ENCODE measurements at regions not wholly inside any gene's neighbourhood (a gene's known extent, or its start where the extent isn't known, plus 50 kb on each side); places are given as distances from the start of the nearest gene placed in this dataset.

DNA sequence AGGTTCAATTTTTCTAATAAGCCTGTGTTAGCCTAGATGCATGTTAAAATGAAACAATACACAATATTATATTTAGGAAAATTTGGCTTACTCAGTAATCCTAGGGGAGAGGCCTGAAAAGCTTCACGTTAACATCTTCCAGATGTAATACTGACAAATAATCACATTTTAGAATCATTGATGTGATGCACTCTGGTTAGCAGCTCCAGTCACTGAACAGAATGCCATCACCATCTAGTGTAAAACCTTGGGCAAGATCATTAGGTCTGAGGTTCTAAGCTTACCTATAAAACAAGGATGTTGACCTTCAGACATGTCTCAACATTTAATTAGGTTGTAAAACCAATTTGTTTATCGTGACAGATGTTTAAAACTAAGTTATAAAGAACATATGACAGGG is 1704.8 kb downstream of the STIM2 start:
- no peak for FAIRE-seq

DNA sequence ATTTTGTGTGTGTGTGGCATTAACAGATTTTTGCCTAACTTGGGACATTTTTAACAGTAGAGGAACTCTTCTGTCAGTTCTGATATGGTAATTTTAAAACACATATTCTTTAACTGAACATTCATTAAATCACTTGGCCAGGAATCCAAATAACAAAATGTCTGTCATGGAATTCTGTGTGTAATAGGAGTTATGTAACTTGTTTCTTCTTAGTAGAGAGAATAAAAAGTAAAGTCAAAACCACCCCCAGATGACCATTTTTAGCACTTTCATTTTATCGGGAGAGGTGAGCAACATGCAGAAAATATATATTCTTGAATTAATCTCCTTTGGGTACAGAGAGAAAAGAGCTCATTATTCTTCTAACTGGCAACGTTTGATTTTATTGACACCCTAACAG is 1740.3 kb downstream of the STIM2 start:
- Histone ChIP-seq H3K4me1 (ENCODE audit: control insufficient read depth, insufficient read depth, low read length) (no peaks in the 10 kb centered on the region), H3K36me3 (ENCODE audit: control insufficient read depth in 2 of 2, insufficient read depth in 2 of 2, low read length in 1 of 2) (no peaks in the 10 kb centered on the region), H3K79me2 (ENCODE audit: control insufficient read depth, insufficient read depth, low read length) (no peaks in the 10 kb centered on the region), H3K4me3 (no peak overlapping the region), H4K20me1 (ENCODE audit: control insufficient read depth, insufficient read depth) (no peaks in the 10 kb centered on the region), H3K27ac (ENCODE audit: control insufficient read depth, insufficient read depth) (no peak overlapping the region), H3K27me3 (replicated peaks in 1 of 2; ENCODE audit: control insufficient read depth in 2 of 2, insufficient read depth in 2 of 2, low read length in 1 of 2) (no peaks in the 10 kb centered on the region), H3K4me2 (ENCODE audit: control insufficient read depth, insufficient read depth) (no peak overlapping the region), H3K9ac (ENCODE audit: control insufficient read depth, insufficient read depth, low read length) (no peak overlapping the region), H2AFZ (ENCODE audit: control insufficient read depth, low read depth, low read length) (no peak overlapping the region), H3K9me3 (replicated peaks; ENCODE audit: control insufficient read depth, insufficient read depth, low read length) (no peaks in the 10 kb centered on the region; the same call in 2 of the 3 replicates)
- ChIA-PET POLR2A (no interaction called here), SMC1A (ENCODE audit: uncharacterized antibody, unreplicated experiment) (no interaction called here), RAD21 (ENCODE audit: unreplicated experiment) (no interaction called here), CTCF (no interaction called here)
- BruUV-seq (replicated peaks), result no TSS peak
- in situ Hi-C loops (cut with MboI) (no loop called here), intact Hi-C loops (cut with micrococcal nuclease; ENCODE audit: unreplicated experiment) (no loop called here)
- FAIRE-seq (no peak), DNase-seq (ENCODE audit: low read depth, low spot score) (no peak), ATAC-seq (no peak)
- 0% methylated on average over 2 of the region's 2 CpGs for WGBS (ENCODE audit: insufficient coverage, insufficient replicate concordance, low lambda C conversion rate, missing lambda C conversion rate)
- TF ChIP-seq, protein P1, sequence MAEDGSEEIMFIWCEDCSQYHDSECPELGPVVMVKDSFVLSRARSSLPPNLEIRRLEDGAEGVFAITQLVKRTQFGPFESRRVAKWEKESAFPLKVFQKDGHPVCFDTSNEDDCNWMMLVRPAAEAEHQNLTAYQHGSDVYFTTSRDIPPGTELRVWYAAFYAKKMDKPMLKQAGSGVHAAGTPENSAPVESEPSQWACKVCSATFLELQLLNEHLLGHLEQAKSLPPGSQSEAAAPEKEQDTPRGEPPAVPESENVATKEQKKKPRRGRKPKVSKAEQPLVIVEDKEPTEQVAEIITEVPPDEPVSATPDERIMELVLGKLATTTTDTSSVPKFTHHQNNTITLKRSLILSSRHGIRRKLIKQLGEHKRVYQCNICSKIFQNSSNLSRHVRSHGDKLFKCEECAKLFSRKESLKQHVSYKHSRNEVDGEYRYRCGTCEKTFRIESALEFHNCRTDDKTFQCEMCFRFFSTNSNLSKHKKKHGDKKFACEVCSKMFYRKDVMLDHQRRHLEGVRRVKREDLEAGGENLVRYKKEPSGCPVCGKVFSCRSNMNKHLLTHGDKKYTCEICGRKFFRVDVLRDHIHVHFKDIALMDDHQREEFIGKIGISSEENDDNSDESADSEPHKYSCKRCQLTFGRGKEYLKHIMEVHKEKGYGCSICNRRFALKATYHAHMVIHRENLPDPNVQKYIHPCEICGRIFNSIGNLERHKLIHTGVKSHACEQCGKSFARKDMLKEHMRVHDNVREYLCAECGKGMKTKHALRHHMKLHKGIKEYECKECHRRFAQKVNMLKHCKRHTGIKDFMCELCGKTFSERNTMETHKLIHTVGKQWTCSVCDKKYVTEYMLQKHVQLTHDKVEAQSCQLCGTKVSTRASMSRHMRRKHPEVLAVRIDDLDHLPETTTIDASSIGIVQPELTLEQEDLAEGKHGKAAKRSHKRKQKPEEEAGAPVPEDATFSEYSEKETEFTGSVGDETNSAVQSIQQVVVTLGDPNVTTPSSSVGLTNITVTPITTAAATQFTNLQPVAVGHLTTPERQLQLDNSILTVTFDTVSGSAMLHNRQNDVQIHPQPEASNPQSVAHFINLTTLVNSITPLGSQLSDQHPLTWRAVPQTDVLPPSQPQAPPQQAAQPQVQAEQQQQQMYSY (CRISPR knock-in tag; IDR thresholded peaks at IDR 0.05), result no peak
- no peak for TF ChIP-seq YY1 (IDR thresholded peaks at IDR 0.05; ENCODE audit: low read depth, low read length)

More for the DNA sequence above, 1704.8 kb downstream of the STIM2 start:
- Histone ChIP-seq H3K36me3 (ENCODE audit: control insufficient read depth in 2 of 2, insufficient read depth in 2 of 2, low read length in 1 of 2) (no peaks in the 10 kb centered on the region), H2AFZ (ENCODE audit: control insufficient read depth, low read depth, low read length) (no peak overlapping the region), H3K4me2 (ENCODE audit: control insufficient read depth, insufficient read depth) (no peak overlapping the region), H4K20me1 (ENCODE audit: control insufficient read depth, insufficient read depth) (no peaks in the 10 kb centered on the region), H3K9ac (ENCODE audit: control insufficient read depth, insufficient read depth, low read length) (no peak overlapping the region), H3K79me2 (ENCODE audit: control insufficient read depth, insufficient read depth, low read length) (no peaks in the 10 kb centered on the region), H3K4me1 (ENCODE audit: control insufficient read depth, insufficient read depth, low read length) (no peaks in the 10 kb centered on the region), H3K4me3 (no peak overlapping the region), H3K27ac (ENCODE audit: control insufficient read depth, insufficient read depth) (no peak overlapping the region), H3K27me3 (replicated peaks in 1 of 2; ENCODE audit: control insufficient read depth in 2 of 2, insufficient read depth in 2 of 2, low read length in 1 of 2) (no peaks in the 10 kb centered on the region), H3K9me3 (replicated peaks; ENCODE audit: control insufficient read depth, insufficient read depth, low read length) (no peaks in the 10 kb centered on the region)
- WGBS (ENCODE audit: insufficient coverage, insufficient replicate concordance, low lambda C conversion rate, missing lambda C conversion rate), result 3% methylated on average over 2 of the region's 2 CpGs
- intact Hi-C loops (cut with micrococcal nuclease; ENCODE audit: unreplicated experiment), result no loop called here
- ChIA-PET CTCF (interaction anchor here (1.2 kb wide), 1 partner anchor 339 kb away, joined by 3 read pairs; no protein-coding TSS in a partner anchor), POLR2A (no interaction called here), RAD21 (ENCODE audit: unreplicated experiment) (interaction anchor here (0.7 to 0.9 kb wide), 2 partner anchors 29 to 339 kb away, joined by 3 read pairs; no protein-coding TSS in a partner anchor), SMC1A (ENCODE audit: uncharacterized antibody, unreplicated experiment) (interaction anchor here (1.9 to 2.7 kb wide), 2 partner anchors 12 to 339 kb away, joined by 7 to 13 read pairs; no protein-coding TSS in a partner anchor)
- DNase-seq (ENCODE audit: low read depth, low spot score) (no peak), ATAC-seq (no peak)
- in situ Hi-C loops (cut with MboI), result no loop called here
- BruUV-seq (replicated peaks), result no TSS peak
- no peak for TF ChIP-seq CBX5 (IDR thresholded peaks at IDR 0.05; ENCODE audit: low read depth)

All from GM12878 (cell line).